M059J (cell line): ENCODE measurements at regions not wholly inside any gene's neighbourhood (a gene's known extent, or its start where the extent isn't known, plus 50 kb on each side); places are given as distances from the start of the nearest gene placed in this dataset.

Source experiments
- DNase-seq: peaks from one replicate; pipeline ENCODE4 v3.0.0-alpha.2; 2012; ENCODE audit warnings: low read depth

GRCh38 chr21:23463365-23463764 is 2143.9 kb downstream of the MRPL39 start:
- no peak for DNase-seq

DNA sequence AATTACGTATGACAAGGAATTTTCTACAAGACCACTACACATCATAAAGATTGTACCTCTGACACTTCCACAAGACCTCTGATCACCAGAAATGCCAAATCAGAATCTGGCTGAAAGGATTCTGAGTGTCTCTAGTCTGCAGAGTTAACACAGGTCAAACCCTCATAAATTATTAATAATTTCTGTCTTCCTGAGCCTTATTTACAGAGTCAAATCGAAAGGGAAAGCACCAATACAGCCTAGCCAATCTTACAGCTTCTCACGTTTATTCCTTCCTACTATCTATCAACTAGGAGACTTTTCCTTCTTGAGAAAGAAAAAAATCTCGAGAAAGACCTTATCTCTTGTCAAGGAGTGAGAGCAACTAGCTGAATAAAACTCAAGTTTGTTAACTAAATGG is 2151.6 kb downstream of the MRPL39 start:
- no peak for DNase-seq

DNA sequence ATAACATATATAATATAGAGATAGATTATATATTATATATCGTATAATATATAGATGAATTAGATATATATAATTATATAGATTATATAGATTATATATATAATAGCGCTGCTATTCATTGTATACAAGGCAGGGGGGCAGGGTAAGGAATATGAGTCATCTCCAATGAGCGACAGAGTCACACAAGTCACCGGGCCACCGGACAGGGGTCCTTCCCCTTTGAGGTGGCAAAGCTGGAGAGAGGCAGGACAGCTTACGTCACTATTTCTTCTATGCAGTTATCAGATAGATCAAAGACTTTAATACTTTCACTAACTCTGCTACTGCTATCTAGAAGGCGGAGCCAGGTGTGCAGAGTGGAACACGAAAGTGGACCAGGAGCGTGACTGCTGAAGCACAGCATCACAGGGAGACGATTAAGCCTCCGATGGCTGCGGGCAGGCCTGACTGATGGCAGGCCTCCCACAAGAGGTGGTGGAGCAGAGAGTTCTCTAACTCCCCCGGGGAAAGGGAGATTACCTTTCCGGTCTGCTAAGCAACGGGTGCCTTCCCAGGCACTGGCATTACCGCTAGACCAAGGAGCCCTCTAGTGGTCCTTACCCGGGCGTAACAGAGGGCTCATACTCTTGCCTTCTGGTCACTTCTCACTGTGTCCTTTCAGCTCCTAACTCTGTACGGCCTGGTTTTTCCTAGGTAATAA is 2154.7 kb downstream of the MRPL39 start:
- no peak for DNase-seq

DNA sequence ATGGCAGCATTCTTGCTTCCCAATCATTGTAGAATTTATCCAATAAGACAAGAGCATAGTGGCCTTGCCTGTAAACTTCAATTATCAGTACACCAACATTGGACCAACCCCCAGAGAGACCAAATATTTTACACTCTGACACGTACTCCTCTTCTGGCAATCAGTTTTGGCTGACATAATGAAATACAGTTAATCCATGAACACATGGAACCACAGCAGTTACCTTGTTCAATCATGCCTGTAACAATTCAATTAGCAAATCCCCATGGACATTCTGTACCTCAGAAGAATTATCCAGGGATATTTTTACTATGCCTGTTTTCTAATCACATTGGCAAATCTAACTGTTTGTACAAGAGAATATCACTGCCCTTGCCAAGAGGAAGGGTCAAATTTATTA is 2162.0 kb downstream of the MRPL39 start:
- no peak for DNase-seq

GRCh38 chr21:23438081-23438480 is 2169.2 kb downstream of the MRPL39 start:
- DNase-seq = no peak

DNA sequence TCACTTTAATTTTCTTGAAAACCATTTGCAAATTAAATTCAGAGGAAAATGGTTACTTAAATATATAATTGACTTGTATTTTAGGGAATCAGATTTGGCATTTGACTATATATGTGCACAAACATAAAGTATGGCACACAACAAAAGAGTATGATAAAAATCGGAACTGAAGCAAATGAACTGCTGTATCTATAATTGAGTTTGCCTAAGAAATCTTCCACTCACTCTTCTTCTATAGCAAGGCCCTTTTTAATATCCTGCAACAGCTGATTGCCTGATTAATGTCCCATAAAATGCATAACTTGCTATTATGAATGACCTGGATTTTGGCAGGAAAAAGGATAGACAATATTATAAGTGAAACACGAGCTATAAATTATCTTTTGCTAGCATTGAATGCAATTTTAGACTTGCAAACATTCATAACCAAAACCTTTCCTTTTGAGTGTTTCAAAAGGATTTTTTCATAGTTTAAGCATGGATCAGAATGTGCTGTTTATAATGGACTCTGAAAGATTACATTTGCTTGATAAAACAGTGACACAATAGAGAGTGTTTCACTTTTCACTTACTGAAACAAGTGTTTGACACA is 2204.3 kb downstream of the MRPL39 start:
- no peak for DNase-seq

DNA sequence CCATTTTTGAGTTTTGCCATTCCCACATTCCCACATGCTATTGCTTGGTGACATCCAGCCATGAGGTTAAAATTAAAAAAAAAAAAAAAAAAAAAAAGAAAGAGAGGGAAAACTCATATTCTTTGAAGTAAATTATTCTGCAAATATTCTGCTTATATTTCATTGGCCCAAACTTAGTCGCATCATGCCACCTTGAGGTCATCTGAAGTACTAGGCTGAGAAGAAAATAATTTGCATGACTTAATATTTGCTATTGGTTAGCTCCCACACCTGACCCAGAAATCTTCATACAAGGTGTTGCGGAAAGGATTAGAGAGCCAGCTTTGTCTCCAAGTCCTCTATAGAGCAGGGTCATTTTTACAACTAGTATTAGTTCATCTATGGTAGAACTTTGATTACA is 2206.0 kb downstream of the MRPL39 start:
- DNase-seq = no peak

- DNase-seq = no peak
These were observed 2208.6 kb downstream of the MRPL39 start for GRCh38 chr21:23398726-23399125.

GRCh38 chr21:23394458-23394857 is 2212.8 kb downstream of the MRPL39 start:
- no peak for DNase-seq

- DNase-seq = no peak
These were observed 2222.6 kb downstream of the MRPL39 start for GRCh38 chr21:23384679-23385078.

DNA sequence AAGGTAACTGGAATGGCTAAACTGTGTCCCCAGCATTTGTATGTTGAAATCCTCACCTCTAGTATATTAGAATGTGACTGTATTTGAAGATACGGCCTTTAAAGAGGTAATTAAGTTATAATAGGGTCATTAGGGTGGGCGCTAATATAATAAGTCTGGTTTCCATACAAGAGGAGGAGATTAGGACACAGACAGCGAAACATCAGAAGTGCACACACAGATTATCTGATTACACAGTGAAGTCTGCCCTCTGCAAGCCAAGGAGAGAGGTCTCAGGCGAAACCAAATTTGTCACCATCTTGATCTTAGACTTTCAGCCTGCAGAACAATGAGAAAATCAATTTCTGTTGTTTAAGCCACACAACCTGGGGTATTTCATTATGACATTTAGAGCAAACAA is 2233.1 kb downstream of the MRPL39 start:
- no peak for DNase-seq

DNA sequence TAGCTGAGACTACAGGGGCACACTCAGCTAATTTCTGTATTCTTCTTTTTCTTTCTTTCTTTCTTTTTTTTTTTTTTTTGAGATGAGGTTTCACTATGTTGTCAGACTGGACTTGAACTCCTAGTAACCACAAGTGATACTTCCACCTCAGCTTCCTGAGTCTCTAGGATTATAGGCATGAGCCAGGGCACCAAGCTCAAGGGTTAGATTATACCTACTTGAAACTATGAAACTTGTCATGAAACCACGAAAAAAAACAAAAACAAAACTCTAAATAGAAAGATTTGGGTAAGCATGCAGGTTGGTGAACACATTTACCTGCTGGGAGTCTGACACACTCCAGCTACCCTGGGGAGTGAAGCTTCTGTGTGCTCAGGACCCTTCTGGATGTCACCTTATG is 2250.4 kb downstream of the MRPL39 start:
- no peak for DNase-seq

DNA sequence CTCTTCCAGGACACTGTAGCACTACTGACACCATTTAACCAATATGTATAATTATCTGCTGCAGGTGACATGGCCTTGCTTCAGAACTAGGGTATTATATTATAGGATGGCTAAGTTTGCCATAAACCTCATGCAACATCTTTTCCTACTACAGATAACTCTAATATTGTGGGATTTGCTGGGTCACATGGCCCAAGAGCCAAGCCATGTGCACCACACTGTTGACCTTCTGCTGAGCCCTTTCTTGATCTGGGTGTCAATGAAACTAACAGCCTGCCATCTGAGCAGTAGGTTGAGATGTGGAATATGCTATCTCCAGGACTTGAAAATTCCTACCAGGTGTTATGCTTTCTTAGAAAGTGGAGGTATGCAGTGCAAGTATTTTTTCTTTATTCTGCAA is 2291.1 kb downstream of the MRPL39 start:
- no peak for DNase-seq

GRCh38 chr21:23308741-23309140 is 2298.5 kb downstream of the MRPL39 start:
- DNase-seq = no peak

DNA sequence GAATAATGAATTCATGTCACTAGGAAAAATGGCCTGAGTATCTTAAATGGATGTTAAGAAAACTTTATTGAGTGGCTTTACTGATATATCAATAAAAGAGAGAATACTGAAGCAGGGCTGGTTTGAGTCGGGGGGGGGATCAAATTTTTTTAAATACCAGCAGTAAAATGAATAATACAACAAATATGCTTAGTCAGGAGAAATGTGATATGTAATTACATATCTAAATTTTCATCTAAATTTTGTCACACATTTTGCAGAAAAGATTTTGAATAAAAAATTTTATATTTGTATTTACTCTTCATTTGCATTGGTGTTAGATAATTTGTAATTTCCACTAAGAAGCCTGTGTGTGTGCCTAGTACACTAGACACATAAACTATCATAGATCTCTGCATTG is 2300.2 kb downstream of the MRPL39 start:
- no peak for DNase-seq

DNA sequence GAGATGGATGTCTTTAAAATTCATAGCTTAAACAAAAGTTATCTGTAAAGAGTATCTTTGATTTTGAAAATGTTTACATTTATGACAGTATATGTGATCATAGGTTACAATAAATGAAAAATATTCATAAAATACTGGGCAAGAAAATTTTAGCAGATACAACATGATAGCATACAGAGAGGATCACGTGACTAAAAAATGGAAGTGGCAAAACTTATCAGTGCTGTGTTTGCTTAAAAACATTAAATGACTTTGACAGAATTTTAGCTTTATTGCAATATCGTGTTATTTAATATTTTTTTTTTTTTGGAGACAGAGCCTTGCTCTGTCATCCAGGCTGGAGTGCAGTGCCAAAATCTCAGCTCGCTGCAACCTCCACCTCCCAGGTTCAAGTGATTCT is 2294.1 kb downstream of the NCAM2 start:
- no peak for DNase-seq

GRCh38 chr21:23281917-23282316 is 2283.7 kb downstream of the NCAM2 start:
- no peak for DNase-seq

- DNase-seq = no peak
These were observed 2251.6 kb downstream of the NCAM2 start for GRCh38 chr21:23249760-23250159.

DNA sequence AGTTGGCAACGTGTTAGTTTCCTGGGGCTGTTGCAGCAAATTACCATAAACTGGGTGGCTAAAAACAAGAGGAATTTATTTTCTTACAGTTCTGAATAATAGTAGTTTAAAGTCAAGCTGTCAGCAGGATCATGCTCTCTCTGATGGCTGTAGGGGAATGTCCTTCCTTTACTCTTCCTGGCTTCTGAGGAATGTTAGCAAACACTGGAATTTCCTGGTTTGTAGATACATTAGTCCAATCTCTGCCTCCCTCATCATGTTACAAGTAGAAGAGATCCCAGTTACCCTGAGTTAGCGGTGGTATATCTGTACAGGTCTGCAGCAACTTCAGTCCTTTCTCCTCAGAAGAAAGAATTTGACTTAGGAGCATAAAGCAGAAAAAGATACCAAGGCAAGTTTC is 2249.1 kb downstream of the NCAM2 start:
- DNase-seq = no peak

DNA sequence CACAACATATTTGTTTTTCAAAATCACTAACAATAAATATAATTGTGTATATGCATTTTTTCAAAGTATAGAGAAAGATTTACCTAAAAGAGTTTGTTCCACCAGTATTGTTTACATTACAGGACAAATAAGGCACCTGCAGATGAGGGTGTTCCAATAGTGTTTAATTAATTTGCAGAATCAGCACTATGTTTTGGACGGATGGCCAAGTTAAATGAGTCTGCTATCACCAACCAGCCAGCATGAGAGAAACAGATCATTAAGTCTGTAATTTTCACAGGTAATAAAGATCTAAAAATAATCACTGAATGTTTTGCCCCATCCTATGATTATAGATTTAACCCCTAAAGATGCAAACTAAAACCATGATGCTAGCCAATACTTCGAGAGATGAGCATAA is 2247.0 kb downstream of the NCAM2 start:
- no peak for DNase-seq

GRCh38 chr21:23223882-23224281 is 2225.7 kb downstream of the NCAM2 start:
- no peak for DNase-seq

GRCh38 chr21:23218667-23219066 is 2220.5 kb downstream of the NCAM2 start:
- DNase-seq = no peak

DNA sequence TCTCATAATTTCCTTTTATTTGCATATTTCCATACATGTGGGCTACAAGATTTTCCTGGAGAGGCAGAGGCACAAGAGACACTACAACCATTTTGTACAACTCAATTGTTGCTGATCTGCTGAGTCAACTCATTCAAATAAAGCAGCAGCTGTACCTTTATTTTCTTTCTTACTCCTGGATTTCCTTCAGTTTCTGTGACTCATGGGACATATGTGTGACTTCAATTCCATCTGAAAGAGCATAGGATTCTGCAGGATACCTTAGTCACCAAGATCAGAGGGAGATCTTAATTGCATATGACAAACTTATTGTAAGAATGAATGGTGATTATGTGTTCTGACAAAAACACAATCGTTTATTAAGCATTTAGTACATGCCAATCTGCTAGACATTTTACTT is 2219.4 kb downstream of the NCAM2 start:
- DNase-seq = no peak

DNA sequence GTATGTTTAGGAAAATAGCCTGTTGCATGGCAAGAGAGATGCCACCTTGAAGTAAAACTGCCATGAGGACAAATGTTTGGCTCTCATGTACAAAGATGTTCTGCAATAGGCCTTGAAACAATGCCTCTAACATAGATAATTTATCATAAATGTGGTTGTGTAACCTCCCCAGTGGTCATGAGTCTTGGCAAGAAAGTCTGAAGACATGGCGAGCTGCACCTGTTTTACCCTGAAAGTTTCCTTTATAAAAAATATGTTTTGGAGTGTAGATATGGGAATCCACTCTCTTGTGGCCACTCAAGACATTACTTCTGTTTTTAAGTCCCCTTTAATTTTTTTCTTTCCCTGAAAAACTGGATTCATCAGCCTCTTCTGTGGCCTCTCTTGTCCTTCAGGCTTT is 2217.1 kb downstream of the NCAM2 start:
- DNase-seq = no peak
